Fibroblast of skin of right biceps (primary cell): ENCODE measurements at regions not wholly inside any gene's neighbourhood (a gene's known extent, or its start where the extent isn't known, plus 50 kb on each side); places are given as distances from the start of the nearest gene placed in this dataset.
"Not testable (repeated sequence)": the region's sequence is repeated elsewhere in the genome, so short reads cannot be mapped to it uniquely, and the experiment has no call there.

Source experiments
- DNase-seq: peaks from one replicate; pipeline ENCODE4 v3.0.0-alpha.2; 2013

DNA sequence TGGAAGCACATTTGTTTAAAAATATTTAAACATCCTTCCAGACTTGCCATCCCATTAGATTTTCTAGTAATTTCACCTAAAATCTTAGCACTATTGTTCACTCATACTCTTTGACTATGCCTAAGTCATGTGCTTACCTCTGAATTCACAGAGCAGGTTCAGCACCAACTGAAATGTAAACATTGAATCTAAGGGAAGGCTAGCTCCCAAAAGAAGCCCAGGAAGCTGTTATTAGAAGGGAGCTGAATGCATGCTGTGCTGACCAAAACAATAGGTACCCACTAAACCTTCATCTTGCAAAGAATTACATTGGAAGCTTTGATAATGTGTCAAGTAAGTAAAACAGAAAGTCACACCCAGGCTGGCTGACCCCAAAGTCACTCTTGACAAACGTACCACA, 571.3 kb downstream of the GABRG2 start:
- DNase-seq, result no peak

GRCh38 chr5:162641142-162641813, 573.7 kb downstream of the GABRG2 start:
- DNase-seq, result no peak

GRCh38 chr5:162654661-162655405, 587.3 kb downstream of the GABRG2 start:
- no peak for DNase-seq

DNA sequence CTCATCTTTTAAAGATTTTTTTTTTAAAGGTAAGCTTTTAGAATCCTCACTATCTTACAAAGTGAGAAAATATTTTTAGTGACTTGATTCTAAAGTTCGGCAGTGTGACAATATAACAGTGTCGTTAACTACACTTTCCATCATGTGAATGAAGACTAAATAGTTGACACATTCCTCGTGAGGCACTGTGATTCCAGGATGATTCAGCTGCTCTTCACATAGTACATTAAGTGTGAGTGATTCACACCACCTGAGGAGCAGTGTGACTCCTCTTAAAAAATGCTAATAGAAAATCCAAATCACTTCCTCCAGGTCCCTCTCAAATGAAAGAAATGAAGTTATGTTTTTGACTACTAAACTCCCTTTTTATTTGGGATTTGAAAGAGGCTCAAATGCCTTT, 589.5 kb downstream of the GABRG2 start:
- no peak for DNase-seq

GRCh38 chr5:162664846-162665245, 597.3 kb downstream of the GABRG2 start:
- DNase-seq, result no peak

GRCh38 chr5:162668926-162669325, 601.4 kb downstream of the GABRG2 start:
- no peak for DNase-seq

DNA sequence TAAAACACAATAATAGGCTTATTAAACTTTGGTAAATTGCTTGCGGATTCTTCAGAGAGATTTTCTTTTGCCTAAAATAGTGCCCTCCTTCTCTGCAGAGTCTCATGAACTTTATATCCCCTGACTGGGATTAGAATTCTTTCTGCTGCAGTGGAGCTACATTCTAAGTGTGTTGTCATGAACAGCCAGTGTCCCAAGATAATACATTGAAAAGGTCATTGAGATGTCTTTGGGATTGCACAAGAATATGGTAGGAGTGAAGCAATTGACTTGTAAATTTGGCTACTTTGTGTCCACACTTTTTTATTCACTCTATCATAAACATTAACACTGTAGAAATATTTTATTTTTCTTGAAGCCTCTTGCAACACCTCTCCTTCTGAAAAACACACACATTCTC, 604.5 kb downstream of the GABRG2 start:
- no peak for DNase-seq

DNA sequence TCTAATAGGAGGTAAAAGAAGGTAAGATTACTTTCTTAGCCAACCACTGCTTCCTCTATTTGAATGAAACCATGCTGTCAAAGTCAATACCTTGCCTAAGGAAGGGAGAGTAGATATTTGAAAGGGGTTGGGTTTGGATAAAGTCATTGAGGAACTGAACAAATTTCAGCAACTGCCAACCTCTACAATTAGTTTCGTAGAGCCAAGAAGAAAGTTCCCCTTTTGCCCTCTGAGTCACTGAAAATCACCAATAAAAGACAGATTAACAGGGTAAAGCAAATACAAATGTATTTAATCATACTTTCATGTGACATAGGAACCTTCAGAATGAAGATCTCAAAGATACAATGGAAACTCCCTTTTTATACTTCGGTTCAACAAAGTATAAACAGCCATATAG, 615.7 kb downstream of the GABRG2 start:
- no peak for DNase-seq

- no peak for DNase-seq
These were observed 616.6 kb downstream of the GABRG2 start for GRCh38 chr5:162684145-162684544.

DNA sequence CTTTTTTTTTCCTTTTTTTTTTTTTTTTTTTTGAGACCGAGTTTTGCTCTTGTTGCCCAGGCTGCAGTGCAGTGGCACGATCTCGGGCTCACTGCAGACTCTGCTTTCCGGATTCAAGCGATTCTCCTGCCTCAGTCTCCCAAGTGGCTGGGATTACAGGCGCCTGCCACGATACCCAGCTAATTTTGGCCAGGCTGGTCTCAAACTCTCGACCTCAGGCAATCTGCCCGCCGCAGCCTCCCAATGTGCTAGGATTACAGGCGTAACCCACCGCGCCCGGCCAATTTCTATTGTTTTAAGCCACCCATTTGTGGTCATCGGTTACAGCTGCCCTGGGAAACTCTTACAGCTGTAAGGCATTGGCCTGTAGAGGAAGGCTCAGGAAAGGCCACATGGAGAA, 617.7 kb downstream of the GABRG2 start:
- DNase-seq, result no peak

- not testable (repeated sequence) for DNase-seq
These were observed 628.7 kb downstream of the GABRG2 start for GRCh38 chr5:162696272-162696671.

- DNase-seq, result no peak
These were observed 631.8 kb downstream of the GABRG2 start for GRCh38 chr5:162699361-162699760.

- no peak for DNase-seq
These were observed 636.3 kb downstream of the GABRG2 start for GRCh38 chr5:162703914-162704313.

DNA sequence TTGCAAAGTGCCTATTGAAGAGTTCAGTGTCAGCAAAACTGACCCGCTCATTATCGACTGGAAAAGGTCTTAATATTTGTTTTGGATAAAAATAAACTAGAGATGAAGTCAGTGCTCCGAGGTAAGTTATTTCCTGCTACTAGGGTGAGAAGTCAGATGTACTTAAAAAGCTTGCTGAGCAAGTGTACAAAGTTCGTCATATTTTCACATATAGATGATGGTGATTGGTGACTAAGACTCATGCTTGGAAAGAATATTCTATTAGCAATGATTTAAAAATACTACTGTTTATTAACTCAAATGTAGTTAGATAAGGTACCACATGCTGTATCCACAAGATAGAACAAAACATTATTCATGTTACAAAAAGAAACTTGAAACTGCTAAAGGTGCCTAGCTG, 643.7 kb downstream of the GABRG2 start:
- DNase-seq, result no peak

DNA sequence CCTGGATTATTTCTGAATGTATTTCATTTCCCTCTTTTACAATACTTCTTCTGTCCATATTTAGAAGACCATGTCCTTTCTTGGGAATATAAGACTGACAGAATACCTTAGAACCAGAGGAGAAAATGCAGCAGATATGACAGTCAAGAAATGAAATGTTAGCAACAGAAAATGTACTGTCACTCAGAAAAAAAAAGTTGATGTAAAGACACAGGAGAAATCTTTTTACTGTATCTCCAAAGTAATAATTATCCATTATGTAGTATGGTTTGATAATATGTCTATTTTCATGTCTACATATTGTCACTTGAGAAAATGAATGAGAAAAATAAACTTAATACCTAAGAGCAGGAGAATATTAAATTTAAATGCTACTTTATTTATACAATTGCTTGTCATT, 652.1 kb downstream of the GABRG2 start:
- DNase-seq, result no peak

DNA sequence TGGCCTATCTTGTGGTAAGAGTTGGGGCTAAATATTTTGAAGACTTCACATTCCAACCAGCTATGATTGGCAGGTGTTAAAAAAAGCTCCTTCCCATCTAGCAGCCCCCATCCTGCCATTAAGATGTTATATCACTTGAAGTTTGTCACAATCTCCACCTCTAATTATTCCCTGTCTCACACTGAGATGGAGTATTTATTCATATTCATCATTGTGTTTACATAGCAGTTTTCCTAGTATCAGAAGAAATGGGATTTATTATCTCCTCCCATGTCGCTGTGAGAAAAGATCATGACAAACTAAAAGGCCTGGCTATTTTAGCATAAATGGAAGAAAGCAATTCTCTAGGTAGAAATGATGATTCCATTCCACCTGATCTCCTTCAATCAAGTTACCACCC, 653.6 kb downstream of the GABRG2 start:
- no peak for DNase-seq

DNA sequence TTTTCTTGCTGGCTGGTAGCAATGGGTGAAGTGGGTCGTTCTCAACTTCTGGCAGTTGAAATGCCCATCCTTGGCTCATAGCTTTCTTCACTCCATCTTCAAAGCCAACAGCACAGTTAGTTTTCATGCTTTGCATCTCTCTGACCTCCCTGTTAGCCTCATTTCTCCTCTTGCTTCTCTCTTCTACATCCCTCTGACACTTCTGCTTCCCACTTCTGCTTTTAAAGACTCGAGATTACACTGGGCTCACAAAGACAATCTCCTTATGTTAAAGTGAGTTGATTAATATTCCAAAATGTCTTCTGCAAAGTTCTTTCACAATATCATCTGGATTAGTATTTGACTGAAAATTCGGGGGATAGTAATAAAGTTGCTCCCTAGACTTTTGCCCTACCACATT, 684.8 kb upstream of the CCNG1 start:
- no peak for DNase-seq

- no peak for DNase-seq
These were observed 675.3 kb upstream of the CCNG1 start for GRCh38 chr5:162762119-162762518.

DNA sequence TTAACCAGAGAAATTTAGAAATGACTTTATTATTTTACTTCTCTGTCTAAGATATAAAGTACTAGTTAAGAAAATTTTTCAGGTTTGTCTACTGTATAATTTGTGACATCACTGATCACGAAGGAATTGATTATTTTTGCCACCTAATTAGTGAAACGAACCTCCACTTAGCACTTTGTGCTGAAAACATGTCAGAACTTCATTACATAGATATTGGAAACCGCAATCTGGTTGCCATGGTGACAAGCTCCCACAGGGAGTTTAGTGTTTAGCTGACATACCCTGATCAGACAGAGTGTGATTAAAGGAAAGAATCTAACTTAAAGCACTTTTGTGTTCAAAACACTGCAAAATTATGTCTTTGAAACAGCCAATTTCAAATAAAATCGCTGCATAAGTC, 668.4 kb upstream of the CCNG1 start:
- DNase-seq, result no peak

DNA sequence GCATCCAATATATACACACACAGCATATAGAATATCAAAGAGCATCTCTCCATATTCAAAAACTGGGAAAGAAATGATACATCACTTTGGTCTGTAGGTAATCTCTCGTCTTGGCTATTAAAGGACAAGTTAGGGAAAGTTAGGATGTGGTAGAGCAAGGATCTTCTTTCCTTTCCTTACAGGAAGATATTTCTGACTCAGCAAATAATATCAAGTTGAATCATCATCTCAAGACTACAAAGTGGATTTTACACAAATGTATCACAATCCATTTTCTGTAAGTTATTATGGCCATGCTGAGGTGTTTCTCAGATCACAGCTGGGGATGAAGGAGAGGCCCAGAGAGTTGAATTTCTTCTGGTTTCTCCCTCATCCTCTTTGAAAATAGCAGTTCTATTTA, 651.7 kb upstream of the CCNG1 start:
- DNase-seq, result no peak

DNA sequence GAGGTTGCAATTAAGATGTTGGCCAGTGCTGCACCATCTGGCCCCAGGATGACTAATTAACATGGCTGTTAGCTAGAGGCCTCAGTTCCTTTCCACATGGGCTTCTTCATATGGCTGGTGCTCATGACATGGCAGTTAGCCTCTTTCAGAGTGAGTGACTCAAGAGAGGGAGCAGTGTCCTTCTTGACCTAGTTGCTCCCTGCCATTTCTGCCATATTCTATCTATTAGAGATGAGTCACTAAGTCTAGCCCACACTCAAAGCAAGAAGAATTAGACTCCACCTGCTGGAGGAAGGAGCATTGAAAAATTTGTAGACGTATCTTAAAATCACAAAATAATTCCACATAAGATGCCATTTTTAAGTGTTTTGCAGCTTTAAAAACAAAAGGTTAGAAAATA, 651.2 kb upstream of the CCNG1 start:
- DNase-seq, result no peak

GRCh38 chr5:162796507-162796906, 640.9 kb upstream of the CCNG1 start:
- DNase-seq, result no peak

- no peak for DNase-seq
These were observed 637.1 kb upstream of the CCNG1 start for GRCh38 chr5:162800301-162800700.

GRCh38 chr5:162801235-162801634, 636.2 kb upstream of the CCNG1 start:
- DNase-seq, result no peak

DNA sequence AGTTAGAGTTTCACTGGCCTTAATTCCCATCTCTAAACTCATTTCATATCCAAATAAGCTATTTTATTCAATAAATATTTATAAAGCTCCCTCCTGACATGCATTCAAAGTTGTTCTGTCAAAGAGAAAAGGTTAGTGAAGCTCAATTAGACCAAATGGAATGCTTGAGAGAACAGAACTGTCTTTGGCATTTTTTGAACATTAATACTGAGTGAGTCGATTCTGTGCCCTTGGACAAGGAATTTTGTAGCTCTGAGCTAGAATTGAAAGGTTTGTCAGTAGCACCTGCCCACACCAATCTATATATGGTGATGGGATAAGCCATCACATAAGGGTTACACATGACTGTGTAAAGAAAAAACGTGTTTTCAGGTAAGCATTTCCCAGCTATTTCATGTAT, 631.2 kb upstream of the CCNG1 start:
- no peak for DNase-seq
